ENCODE measurements at regions not wholly inside any gene's neighbourhood (a gene's known extent, or its start where the extent isn't known, plus 50 kb on each side); places are given as distances from the start of the nearest gene placed in this dataset.
A peak's percentile ranks its signal among the peaks of the same experiment; 100 is the strongest.

GRCh38 chr5:96157841-96158291 lies 196.2 kb upstream of the ELL2 start:
- DNase-seq: no peak

- no peak for DNase-seq
Measured at GRCh38 chr5:96157077-96157780, 195.6 kb upstream of the ELL2 start.

- DNase-seq: no peak
Measured at GRCh38 chr5:96155147-96155546, 193.5 kb upstream of the ELL2 start.

GRCh38 chr5:96151891-96152290 lies 190.2 kb upstream of the ELL2 start:
- no peak for DNase-seq

GRCh38 chr5:96150007-96150406 lies 188.4 kb upstream of the ELL2 start:
- no peak for DNase-seq

- DNase-seq: no peak
Measured at GRCh38 chr5:96149546-96149945, 187.9 kb upstream of the ELL2 start.

GRCh38 chr5:96149021-96149420 lies 187.4 kb upstream of the ELL2 start:
- DNase-seq: no peak

- DNase-seq: no peak
Measured at GRCh38 chr5:96148376-96148775, 186.7 kb upstream of the ELL2 start.

GRCh38 chr5:96147866-96148265 lies 186.2 kb upstream of the ELL2 start:
- DNase-seq: no peak

- peak; percentile 36 for DNase-seq
Measured at GRCh38 chr5:96146675-96147074, 185.0 kb upstream of the ELL2 start.

GRCh38 chr5:96144289-96144688 lies 182.6 kb upstream of the ELL2 start:
- no peak for DNase-seq

- DNase-seq: no peak
Measured at GRCh38 chr5:96143450-96143849, 181.8 kb upstream of the ELL2 start.

- DNase-seq: no peak
Measured at GRCh38 chr5:96142786-96143434, 181.3 kb upstream of the ELL2 start.

- no peak for DNase-seq
Measured at GRCh38 chr5:96142184-96142781, 180.6 kb upstream of the ELL2 start.

GRCh38 chr5:96141749-96142148 lies 180.1 kb upstream of the ELL2 start:
- DNase-seq: no peak

- DNase-seq: no peak
Measured at GRCh38 chr5:96140496-96140895, 178.8 kb upstream of the ELL2 start.

GRCh38 chr5:96140084-96140483 lies 178.4 kb upstream of the ELL2 start:
- DNase-seq: no peak

- no peak for DNase-seq
Measured at GRCh38 chr5:96134886-96135285, 173.2 kb upstream of the ELL2 start.

- DNase-seq: no peak
Measured at GRCh38 chr5:96133341-96134079, 171.9 kb upstream of the ELL2 start.

GRCh38 chr5:96129276-96129675 lies 167.6 kb upstream of the ELL2 start:
- no peak for DNase-seq

GRCh38 chr5:96128204-96128864 lies 166.7 kb upstream of the ELL2 start:
- DNase-seq: no peak

GRCh38 chr5:96127538-96127937 lies 165.9 kb upstream of the ELL2 start:
- no peak for DNase-seq
